HG03066 (cell line): ENCODE measurements at regions not wholly inside any gene's neighbourhood (a gene's known extent, or its start where the extent isn't known, plus 50 kb on each side); places are given as distances from the start of the nearest gene placed in this dataset.
"Not testable (repeated sequence)": the region's sequence is repeated elsewhere in the genome, so short reads cannot be mapped to it uniquely, and the experiment has no call there.

ENCODE experiments used
- ATAC-seq: cut with Tn5 transposase; IDR thresholded peaks from one replicate; pipeline ENCODE4 v1.9.1; 2021; ENCODE audit warnings: low read depth; ENCODE audit not compliant: unreplicated experiment

DNA sequence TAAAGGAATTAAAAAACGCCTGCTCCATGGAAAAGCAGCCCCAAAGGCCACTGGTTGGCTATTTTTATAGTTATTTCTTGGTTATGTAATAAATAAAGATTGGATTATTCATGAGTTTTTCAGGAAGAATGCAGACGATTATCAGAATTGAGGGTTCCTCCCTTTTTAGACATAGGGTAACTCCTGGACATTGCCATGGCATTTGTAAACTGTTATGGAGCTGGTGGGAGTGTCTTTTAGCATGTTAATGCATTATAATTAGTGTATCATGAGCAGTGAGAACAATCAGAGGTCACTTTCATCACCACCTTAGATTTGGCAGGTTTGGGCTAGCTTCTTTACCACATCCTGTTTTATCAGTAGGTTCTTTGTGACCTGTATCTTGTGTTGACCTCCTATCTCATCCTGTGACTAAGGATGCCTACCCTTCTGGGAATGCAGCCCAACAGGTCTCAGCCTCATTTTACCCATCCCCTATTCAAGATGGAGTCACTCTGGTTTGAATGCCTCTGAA, 728.7 kb downstream of the GALC start:
- no peak for ATAC-seq

DNA sequence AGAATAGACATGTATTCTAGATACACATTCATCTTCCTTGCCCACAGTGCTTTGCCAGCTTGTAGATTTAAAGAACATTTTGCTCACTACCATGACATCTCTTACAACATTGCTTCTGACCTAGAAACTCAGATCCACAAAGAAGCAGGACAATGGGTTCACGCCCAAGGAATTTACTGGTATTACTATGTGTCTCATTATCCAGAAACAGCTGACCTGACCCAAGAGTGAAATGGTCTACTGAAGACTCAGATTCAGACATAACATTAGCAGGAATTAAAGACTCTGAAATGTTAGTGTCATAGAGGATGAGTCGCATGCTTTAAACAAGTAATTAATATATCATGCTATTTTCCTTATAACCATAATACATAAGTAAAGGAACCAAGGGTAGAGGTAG, 731.4 kb downstream of the GALC start:
- no peak for ATAC-seq

GRCh38 chr14:87260460-87260859, 732.5 kb downstream of the GALC start:
- no peak for ATAC-seq

DNA sequence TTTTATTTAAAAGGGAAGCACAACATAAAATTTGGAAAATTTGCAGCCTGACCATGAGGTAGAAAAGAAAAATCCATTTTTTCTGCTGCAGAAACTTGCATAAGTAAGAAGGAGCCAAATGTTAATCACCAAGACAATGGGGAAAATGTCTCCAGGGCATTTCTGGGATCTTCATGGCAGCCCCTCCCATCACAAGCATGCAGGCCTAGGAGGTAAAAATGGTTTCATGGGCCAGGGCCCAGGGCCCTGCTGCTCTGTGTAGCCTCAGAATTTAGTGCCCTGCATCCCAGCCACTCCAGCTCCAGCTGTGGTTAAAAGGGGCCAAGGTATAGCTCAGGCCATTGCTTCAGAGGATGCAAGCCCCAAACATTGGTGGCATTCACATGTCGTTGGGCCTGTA, 735.6 kb downstream of the GALC start:
- ATAC-seq, result no peak

DNA sequence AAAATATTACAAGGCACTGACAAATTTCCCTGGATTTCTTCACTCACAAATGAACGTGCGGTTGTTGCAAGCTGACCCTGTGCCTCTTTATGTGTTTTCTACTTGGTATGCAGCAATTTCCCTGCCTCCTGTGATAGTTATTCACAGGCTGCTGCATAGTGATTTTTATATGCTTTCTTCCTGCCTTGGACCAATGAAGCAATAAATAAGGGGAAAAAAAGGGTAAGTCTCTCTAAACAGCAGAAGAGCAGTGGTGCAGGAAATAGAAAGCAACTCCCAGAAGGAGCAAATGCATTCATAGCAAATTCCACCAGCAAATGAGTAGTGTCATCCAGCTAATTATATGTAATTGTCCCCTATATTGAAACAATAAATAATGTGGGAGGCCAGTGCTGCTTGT, 737.9 kb downstream of the GALC start:
- no peak for ATAC-seq

DNA sequence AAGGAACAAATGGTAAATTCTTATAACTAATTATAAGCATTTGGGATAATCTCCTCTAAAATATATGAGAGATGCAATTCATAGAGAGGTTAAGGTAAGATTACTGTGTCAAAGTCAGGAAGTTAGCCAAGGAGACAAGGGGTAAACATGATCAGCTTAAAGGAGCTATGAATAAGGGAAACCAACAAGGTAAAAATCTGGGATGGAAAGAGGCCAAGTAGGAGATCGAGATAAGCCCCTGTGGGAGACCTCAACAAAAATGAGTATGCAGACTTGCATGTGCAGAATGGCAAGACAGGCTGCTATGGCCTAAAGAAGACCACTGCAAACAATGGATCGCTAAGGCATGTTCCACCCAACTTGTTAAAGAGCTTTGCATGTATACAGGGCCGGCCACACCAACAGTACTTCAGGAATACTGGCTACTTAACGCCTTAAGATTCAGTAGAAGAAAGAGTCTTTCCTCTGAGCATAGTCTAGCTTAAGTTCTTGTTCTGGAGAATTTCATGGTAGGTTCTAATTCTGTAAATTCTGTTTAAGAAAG, 738.6 kb downstream of the GALC start:
- no peak for ATAC-seq

GRCh38 chr14:87253791-87254190, 739.2 kb downstream of the GALC start:
- not testable (repeated sequence) for ATAC-seq

DNA sequence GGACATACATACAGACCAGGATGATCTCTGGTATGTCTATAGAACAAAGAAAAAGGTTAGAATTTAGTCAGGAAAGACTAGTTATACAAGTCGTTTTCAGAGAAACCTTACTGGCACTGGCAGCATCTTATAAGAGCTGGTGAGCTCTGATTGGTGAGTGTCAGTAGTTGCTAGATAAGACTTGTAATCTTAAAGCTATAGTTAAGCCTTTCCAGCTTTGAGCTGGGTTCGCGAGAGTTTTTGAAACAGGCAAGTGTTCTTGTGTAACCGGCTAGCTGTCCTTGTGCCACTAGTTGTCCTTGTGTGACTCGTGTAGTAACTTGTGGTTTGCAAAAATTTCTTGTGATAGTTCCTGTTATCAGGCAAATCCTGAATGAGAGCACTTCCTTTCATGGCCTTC, 740.9 kb downstream of the GALC start:
- ATAC-seq, result no peak

DNA sequence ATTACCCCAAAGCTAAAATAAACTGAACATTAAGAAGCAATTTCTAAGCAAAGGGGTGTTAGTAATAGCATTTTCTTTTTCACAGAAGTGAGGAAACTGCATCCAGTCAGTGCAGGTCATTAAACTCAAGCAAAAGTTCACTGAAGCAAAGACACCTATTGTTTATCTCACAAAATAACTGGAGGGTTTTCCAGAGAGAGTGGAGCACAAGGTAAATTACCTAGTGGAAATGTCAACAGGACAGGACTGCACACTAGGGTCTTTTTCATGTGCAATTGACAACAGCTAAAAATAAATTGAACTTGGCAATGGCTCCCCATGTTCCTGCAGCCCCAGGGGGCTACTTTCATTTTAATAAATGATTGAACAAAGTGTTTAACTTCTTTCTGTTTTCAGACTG, 742.0 kb downstream of the GALC start:
- ATAC-seq, result no peak

DNA sequence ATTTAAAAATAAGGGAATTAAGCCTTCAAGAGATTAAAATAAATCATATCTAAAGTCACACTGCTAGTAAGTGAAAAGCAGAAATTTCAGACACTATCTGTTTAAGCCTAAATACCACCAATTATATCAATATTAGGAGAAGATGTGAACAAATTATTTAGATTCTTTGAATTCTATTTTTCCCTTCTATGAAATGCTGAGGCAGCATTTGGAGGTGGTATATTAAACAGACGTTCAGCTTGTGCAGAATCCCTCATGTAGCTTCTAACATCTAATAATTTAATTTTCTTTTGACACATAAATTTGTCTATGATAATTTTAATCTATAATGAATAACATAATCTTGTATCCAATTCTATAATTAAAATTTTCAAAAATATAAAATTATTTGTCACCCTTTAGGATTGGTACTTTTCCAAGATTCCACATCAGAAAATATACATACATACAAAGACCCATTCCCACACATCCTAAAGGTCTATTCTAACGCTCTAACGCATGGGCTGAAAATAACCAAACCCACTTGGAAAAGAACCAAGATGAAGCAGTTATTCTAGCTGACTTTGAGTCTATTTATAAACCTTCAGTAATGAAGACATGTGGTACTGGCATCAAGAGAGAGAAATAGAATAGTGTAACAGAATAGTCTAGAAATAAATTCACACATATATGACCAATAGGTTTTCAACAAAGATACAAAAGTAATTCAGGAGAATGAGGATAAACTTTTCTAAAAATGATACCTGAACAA, 751.8 kb downstream of the GALC start:
- no peak for ATAC-seq

DNA sequence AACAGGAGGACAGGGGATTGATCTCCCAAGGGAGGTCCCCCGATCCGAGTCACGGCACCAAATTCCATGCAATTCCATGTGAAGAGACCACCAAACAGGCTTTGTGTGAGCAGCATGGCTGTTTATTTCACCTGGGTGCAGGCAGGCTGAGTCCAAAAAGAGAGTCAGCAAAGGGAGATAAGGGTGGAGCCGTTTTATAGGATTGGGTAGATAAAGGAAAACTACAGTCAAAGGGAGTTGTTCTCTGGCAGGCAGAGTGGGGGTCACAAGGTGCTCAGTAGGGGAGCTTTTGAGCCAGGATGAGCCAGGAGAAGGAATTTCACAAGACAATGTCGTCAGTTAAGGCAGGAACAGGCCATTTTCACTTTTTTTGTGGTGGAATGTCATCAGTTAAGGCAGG, 752.7 kb downstream of the GALC start:
- ATAC-seq, result not testable (repeated sequence)

DNA sequence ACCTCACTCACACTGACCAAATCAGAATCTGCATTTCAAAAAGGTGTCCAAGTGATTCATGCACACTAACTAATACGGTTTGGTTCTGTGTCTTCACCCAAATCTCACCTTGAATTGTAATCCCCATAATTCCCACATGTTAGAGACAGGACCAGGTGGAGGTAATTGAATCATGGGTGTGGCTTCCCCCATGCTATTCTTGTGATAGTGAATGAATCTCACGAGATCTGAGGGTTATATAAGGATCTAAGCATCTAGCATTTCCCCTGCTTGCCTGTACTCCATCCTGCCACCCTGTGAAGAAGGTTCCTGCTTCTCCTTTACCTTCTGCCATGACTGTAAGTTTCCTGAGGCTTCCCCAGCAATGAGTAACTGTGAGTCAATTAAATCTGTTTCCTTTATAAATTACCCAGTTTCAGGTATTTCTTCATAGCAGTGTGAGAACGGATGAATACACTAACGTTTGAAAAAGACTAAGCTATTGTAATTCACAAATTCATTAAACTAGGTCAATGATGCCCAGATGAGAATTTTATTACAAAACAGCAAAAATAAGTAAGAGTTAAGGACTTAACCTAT, 759.1 kb downstream of the GALC start:
- no peak for ATAC-seq

- no peak for ATAC-seq
Measured at GRCh38 chr14:87233266-87233665, 759.7 kb downstream of the GALC start.

DNA sequence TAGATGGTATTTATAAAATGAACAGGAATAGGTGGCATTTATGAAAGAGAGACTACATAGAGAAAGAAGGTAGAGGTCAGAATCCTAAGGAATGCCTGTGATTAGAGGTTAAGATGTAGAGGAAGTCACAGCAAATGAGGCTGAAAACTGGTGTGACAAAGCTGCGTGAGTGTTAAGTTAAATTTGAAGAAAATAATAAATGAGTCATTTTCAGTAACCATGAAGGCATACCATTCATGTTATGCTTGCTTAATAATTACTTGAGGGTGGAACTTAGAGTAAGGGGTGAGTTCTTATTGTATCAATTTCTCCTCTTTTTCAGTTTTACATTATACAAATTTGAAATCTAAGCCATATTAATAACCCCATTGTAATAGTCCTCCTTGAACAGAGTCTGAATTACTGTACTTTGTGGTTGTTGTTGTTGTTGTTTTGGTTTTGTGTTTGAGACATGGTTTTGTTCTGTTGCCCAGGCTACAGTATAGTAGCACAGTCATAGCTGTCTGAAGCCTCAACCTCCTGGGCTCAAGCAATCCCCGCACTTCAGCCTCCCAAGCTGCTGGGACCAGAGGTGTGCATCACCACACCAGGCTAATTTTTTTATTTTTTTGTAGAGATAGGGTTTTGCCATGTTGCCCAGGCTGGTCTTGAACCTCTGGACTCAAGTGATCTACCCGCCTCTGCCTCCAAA, 761.5 kb downstream of the GALC start:
- ATAC-seq, result no peak

DNA sequence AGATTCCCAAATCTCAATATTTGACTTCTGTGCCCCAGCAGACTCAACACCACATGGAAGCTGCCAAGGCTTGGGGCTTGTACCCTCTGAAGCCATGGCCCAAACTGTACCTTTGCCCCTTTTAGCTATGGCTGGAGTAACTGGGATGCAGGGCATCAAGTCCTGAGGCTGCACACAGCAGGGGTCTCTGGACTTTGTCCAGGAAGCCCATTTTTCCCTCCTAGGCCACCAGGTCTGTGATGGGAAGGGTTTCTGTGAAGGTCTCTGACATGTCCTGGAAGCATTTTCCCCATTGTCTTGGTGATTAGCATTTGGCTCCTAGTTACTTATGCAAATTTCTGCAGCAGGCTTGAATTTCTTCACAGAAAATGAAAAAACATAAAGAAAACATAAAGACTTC, 762.3 kb downstream of the GALC start:
- ATAC-seq, result no peak

GRCh38 chr14:87229131-87229530, 763.9 kb downstream of the GALC start:
- no peak for ATAC-seq

- no peak for ATAC-seq
Measured at GRCh38 chr14:87217023-87217422, 776.0 kb downstream of the GALC start.

GRCh38 chr14:87214558-87214957, 778.4 kb downstream of the GALC start:
- ATAC-seq, result no peak

DNA sequence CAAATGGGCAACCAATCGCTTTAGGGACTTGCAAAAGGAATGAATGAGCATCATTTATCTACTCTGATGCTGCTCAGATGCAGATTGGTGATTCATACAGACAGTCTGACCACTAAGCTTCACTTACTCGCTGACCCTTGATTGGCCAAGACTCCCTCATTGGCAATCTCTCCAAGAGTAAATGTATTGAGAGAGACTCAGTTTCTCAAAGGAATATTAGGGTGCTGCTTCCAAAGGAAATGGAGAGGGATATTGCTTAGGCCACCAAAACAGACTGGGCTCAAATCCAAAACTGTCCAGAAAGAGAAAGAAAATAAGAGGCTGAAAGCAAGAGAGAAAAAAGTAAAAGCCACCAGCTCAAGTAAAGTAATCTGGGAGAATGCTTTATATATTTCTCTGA, 785.2 kb downstream of the GALC start:
- ATAC-seq, result no peak

DNA sequence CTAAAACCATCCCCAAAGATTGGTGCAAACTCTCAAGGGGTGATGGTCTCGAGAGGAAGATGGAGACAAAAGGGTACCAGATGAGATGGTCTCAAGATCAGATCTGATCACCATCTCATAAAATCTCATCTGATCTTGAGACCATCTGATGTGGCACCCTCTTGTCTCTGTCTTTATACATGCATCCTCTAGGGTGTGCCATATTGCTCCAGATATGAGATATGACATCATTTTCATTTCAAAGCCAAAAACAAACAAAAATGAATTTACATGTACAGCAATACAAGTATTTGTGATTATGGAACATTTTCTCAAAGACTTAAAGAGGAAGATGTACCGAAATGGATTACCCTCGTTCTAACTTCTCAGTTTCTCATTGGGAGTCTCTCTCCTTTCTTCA, 787.2 kb downstream of the GALC start:
- ATAC-seq, result no peak

DNA sequence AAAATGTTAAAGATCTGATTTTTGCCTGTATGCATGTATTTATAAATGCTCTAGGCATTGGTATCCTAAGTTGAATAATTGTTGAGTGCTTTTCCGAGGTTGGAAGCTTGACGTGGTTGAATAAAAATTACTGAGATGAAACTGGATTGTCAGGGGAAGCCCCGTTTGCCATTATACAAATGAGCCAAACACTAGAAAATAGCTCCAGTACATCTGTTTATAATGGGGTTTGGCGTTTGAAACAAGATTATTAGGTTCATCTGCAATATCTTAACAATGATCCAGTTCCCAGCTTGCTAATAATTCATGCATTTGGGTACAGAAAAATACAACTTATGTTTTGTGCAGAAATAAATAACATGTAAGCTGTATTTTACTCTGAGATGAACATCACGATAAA, 789.6 kb downstream of the GALC start:
- no peak for ATAC-seq
